Fibroblast of skin of right biceps (primary cell): ENCODE measurements at regions not wholly inside any gene's neighbourhood (a gene's known extent, or its start where the extent isn't known, plus 50 kb on each side); places are given as distances from the start of the nearest gene placed in this dataset.

Experiments used
- DNase-seq: peaks from one replicate; pipeline ENCODE4 v3.0.0-alpha.2; 2013

DNA sequence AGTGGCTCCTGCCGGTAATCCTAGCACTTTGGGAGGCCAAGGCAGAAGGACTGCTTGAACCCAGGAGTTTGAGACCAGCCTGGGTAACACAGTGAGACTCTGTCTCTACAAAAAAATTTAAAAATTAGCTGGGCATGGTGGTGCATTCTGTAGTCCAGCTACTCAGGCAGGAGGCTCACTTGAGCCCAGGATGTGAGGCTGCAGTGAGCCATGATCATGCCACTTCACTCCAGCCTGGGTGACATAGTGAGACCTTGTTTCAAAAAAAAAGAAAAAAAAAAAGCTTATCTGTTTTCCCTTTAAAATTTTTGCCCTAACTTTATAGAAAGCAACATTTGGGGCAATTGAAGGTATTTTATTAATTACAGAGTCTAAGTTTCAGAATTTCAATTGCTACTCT is 486.0 kb downstream of the BCAT1 start:
- DNase-seq = no peak

DNA sequence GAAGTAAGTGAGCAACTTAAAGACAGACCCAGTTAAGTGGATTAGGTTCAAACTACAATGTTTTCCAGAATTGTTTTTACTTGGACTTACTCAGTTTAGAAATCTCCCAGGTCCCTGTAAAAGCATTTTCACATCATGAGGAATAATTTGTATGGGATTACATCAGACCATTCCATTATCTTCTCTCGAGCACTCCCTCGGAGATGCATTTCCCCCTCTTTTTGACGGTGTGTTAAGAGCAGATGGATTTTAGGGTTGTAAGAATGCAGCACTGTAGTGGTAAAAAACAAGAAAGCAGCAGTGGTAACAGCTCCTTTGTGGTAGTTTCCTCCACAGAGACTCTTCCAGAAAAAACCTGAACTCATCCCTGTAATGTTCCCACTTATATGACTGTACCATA is 488.4 kb downstream of the BCAT1 start:
- no peak for DNase-seq

GRCh38 chr12:24460099-24460498 is 488.8 kb downstream of the BCAT1 start:
- no peak for DNase-seq

- DNase-seq = no peak
Measured at GRCh38 chr12:24455811-24456210, 493.1 kb downstream of the BCAT1 start.

GRCh38 chr12:24447678-24448077 is 498.2 kb upstream of the SOX5 start:
- DNase-seq = no peak

GRCh38 chr12:24446287-24446686 is 496.8 kb upstream of the SOX5 start:
- no peak for DNase-seq

GRCh38 chr12:24444634-24445033 is 495.2 kb upstream of the SOX5 start:
- DNase-seq = no peak

DNA sequence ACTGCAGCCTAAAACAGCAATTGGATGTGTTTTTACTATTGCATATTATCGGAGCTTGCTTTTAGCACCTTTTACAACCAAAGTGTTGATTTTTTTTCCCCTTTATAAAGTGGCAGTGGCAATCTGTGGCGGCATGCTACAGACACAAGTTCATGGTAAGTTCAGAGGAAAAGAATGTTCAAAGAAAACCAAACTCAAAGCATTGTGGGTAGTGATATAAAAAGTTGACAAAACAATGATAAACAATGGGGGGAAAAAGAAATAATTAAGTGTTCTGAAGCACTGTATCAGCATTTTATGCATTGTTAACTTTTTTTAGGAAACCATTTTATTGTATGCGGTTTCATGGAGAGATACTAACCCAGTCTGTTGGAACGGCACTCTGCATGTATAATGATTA is 492.0 kb upstream of the SOX5 start:
- no peak for DNase-seq

DNA sequence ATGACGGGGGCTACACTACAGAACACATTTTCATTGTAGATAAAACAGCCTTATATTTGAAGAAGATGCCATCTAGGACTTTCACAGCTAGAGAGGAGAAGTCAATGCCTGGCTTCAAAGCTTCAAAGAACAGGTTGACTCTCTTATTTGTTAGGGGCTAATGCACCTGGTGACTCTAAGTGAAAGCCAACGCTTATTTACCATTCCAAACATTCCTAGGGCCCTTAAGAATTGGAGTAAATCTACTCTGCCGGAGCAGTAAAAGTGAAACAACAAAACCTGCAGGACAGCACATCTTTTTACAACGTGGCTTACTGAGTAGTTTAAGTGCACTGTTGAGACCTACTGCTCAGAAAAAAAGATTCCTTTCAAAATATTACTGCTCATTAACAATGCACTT is 487.2 kb upstream of the SOX5 start:
- no peak for DNase-seq

DNA sequence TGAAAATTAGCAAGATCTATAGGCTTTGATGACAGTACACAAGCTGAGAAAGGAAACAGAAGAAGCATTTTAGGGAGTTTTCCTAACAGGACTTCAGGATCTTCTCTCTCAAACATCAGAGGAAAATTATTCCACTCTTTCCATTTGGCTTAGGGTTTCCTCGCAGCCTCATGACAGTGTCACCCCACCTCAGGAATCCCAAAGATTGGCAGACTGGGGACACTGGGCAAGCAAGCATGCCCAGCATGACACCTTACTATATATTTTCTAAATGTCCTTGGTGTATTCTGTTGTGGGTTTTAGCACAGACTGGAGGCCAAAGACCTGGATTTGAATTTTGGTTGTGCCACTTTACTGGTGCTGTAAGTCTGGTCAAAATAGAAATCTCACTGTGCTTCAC is 482.4 kb upstream of the SOX5 start:
- no peak for DNase-seq

DNA sequence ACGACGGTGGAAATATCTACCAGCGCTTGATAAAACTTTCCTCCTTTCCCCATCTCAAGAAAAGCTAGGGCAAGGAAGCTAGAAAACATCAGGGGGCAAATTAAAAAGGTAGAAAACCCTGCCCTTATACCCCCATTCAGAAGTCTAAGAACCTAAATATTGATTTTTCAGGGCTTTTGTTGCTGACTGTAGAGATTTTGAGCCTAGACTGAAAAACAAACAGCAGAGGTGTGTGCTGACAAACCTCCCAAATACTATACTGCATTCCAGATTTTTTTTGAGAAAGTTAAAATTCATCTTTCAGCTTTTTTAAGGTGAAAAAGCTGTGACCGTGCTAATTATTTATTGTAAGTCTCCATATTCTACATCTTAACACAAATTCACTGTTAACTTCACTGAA is 478.3 kb upstream of the SOX5 start:
- no peak for DNase-seq

- DNase-seq = peak; percentile 1
Measured at GRCh38 chr12:24425601-24425970, 476.1 kb upstream of the SOX5 start.

GRCh38 chr12:24424889-24425600 is 475.6 kb upstream of the SOX5 start:
- DNase-seq = no peak

DNA sequence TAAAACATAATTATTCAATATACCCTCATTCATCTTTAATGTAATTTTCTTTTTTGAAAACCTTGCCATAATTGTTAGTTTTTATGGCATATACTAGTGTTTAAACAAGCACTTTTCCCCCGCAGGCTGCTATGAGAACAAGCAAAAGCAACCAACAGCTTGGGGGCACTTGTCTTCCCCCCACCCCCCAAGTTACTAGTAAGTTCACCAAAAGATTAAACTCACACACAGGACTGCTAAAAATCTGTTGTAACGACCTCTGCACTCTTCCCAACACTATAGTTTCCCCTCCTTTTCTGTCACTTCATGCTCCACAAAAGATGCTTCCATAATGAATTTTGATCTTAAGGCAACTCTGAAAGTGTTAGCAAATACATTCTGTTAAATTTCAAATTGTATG is 474.9 kb upstream of the SOX5 start:
- no peak for DNase-seq

- DNase-seq = no peak
Measured at GRCh38 chr12:24423611-24424010, 474.1 kb upstream of the SOX5 start.

DNA sequence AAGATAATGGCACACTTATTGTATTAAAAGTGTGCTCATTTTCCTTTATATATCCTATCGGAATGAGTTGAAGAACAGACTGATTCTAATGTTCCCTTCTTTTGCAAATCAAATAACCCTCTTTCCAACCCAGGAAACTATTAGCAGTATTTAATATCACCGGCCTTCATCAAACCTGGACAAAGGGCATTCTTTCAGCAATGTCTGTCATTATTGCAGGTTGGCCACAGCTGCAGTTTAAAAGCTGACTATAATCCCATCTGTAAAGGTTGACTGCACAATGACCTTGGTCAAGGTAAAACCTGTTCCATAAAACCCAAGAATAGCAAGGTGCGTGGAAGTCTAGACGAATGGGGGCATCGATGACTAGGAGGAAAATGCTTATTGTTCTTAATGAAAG is 472.3 kb upstream of the SOX5 start:
- no peak for DNase-seq

DNA sequence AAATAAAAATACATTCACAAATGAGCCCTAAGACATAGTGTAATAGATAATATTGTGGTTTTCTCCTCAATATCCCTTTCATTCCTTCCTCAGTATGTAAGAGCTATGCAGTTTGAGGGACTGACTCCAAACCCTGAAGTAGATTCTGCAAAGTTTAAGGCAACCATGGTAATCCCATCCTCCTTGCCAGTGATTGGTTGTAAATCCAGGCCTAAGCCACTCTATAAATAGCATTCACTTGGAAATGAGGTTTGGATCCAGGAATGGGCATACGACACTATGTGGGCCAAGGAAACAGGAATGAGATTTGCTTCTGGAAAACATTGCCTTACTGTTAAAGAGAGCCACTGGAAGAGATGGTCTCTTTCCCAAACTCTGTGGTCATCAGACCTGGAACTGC is 468.7 kb upstream of the SOX5 start:
- DNase-seq = no peak

DNA sequence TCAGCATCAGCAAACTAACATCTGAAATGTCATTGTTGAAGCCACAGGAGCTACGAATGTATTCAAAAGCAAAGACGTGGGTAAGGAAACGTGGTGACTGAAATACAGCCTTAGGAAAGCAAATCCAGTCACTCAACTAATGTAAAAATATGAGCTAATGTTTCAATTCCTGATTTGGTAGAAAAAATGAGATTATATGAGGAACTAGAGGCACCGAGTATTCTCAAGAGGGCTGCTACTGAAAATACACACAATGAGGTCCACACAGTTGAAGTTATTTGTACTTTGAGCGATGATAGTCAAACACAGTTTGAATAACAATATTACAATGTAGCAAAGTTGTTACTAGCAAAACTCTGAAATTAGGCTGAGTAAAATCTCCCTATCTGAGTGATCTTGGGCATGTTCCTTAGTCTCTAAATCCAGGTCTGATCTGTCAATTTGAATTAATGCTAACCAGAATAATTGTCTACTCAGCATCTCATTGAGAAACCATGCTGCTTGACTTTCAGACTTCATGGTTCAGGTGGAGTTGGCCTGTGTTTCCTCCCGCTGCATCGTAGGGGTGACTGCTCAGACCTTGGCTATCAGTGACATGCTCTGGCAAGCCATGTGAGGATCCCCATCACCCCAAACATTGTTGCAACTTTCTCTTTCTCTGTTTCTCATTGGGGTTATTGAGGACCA is 467.1 kb upstream of the SOX5 start:
- no peak for DNase-seq

GRCh38 chr12:24415934-24416333 is 466.5 kb upstream of the SOX5 start:
- DNase-seq = no peak

GRCh38 chr12:24414480-24414879 is 465.0 kb upstream of the SOX5 start:
- no peak for DNase-seq

- DNase-seq = no peak
Measured at GRCh38 chr12:24411948-24412347, 462.5 kb upstream of the SOX5 start.

DNA sequence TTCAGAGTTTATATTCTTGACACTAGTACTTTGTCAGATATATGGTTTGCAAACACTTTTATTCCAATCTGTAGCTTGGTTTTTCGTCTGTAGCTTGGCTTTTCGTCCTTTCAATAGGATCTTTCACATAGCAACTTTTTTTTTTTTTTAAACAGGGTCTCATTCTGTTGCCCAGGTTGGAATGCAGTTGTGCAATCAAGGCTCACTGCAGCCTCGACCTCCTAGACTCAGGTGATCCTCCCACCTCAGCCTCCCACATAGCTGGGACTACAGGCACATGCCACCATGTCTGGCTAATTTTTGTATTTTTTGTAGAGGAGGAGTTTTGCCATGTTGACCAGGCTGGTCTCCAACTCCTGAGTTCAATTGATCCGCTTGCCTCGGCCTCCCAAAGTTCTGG is 460.4 kb upstream of the SOX5 start:
- no peak for DNase-seq

DNA sequence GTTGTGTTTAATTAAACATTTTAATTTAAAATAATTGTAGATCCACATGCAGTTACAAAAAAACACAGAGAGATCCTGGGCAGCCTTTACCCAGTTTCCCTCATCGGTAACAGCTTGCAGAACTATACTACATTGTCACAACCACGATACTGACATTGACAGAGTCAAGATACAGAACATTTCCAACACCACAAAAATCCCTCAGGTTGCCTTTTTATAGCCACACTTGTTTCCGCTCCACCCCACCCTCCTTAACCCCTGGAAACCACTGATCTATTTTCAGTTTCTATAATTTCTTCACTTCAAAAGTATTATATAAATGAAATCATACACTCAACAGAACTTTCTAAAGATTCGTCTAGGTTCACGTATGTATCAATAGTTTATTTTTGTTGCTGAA is 458.8 kb upstream of the SOX5 start:
- DNase-seq = no peak

GRCh38 chr12:24407884-24408283 is 458.4 kb upstream of the SOX5 start:
- no peak for DNase-seq
